CD14-positive monocyte (primary cell): ENCODE measurements at regions not wholly inside any gene's neighbourhood (a gene's known extent, or its start where the extent isn't known, plus 50 kb on each side); places are given as distances from the start of the nearest gene placed in this dataset. TPM values are rescaled to one million over a fixed set of nuclear protein-coding genes. Genes with fewer than 3 reads are reported as not detected.
"Not testable (repeated sequence)": the region's sequence is repeated elsewhere in the genome, so short reads cannot be mapped to it uniquely, and the experiment has no call there.

Experiments
- DNase-seq, 3 donors: peaks; one replicate each; pipeline ENCODE4 v3.0.0-alpha.2; 2011 to 2022
- H2AFZ ChIP-seq: 2 replicates; pipeline ENCODE4 v1.6.0; 2012; ENCODE audit warnings: mild to moderate bottlenecking, low read depth, low read length, inconsistent platforms; ENCODE audit not compliant: insufficient read depth, poor library complexity, severe bottlenecking
- H3K27ac ChIP-seq, 2 donors: 1 replicate in 1 of 2; 2 replicates in 1 of 2; pipeline ENCODE4 v1.5.1; 2012 to 2013; ENCODE audit warnings: low read length in 2 of 2, control low read depth in 1 of 2, inconsistent platforms in 1 of 2, low read depth in 1 of 2, mild to moderate bottlenecking in 1 of 2
- H3K27me3 ChIP-seq, 2 donors: one replicate each; pipeline versions ENCODE4 v1.6.0 to v1.6.1; 2011 to 2013; ENCODE audit warnings: low read length in 2 of 2; ENCODE audit not compliant: control insufficient read depth in 2 of 2, insufficient read depth in 2 of 2
- H3K36me3 ChIP-seq, 2 donors: replicated peaks in 1 of 2; 1 replicate in 1 of 2; 2 replicates in 1 of 2; pipeline versions ENCODE4 v1.5.1 to v1.6.1; 2012 to 2013; ENCODE audit warnings: low read length in 2 of 2, control low read depth in 1 of 2, inconsistent platforms in 1 of 2, mild to moderate bottlenecking in 1 of 2; ENCODE audit not compliant: insufficient read depth in 2 of 2, control insufficient read depth in 1 of 2
- H3K4me1 ChIP-seq, 2 donors: 1 replicate in 1 of 2; 2 replicates in 1 of 2; pipeline versions ENCODE4 v1.5.1 to v1.6.1; 2012 to 2013; ENCODE audit warnings: low read length in 2 of 2, control low read depth in 1 of 2, inconsistent platforms in 1 of 2, mild to moderate bottlenecking in 1 of 2, moderate library complexity in 1 of 2; ENCODE audit not compliant: insufficient read depth in 2 of 2, control insufficient read depth in 1 of 2
- H3K4me2 ChIP-seq: replicated peaks from 2 replicates; pipeline ENCODE3; 2012; ENCODE audit warnings: low read length, moderate library complexity, mild to moderate bottlenecking; ENCODE audit not compliant: poor library complexity, severe bottlenecking; ENCODE audit errors: extremely low read depth
- H3K4me3 ChIP-seq, 3 experiments: fragments of 200-600 bp in 1 of 3; sonication (generic) in 1 of 3; replicated peaks in 1 of 3; 1 replicate in 2 of 3; 2 replicates in 1 of 3; pipeline ENCODE4 v1.5.1; 2011 to 2013; ENCODE audit warnings: low read length in 3 of 3, mild to moderate bottlenecking in 3 of 3, control low read depth in 2 of 3, low read depth in 2 of 3, inconsistent platforms in 1 of 3, moderate library complexity in 1 of 3
- H3K79me2 ChIP-seq: 2 replicates; pipeline ENCODE4 v1.6.0; 2012; ENCODE audit warnings: mild to moderate bottlenecking, control low read depth, inconsistent platforms, low read length, moderate library complexity; ENCODE audit not compliant: insufficient read depth
- H3K9ac ChIP-seq: 2 replicates; pipeline ENCODE4 v1.6.0; 2017; ENCODE audit warnings: low read length, mild to moderate bottlenecking; ENCODE audit not compliant: insufficient read depth, poor library complexity, severe bottlenecking
- H3K9me3 ChIP-seq, 2 donors: replicated peaks in 1 of 2; 1 replicate in 1 of 2; 2 replicates in 1 of 2; pipeline versions ENCODE4 v1.5.1 to v1.6.1; 2012 to 2013; ENCODE audit warnings: low read length in 2 of 2, control low read depth in 1 of 2; ENCODE audit not compliant: control insufficient read depth in 1 of 2, insufficient read depth in 1 of 2
- H4K20me1 ChIP-seq: 2 replicates; pipeline ENCODE4 v1.6.0; 2012; ENCODE audit warnings: mild to moderate bottlenecking, low read length, control low read depth, moderate library complexity; ENCODE audit not compliant: insufficient read depth
- H3K27ac Mint-ChIP-seq, 7 donors: one replicate each; pipeline ENCODE4 v1.8.0; 2020; ENCODE audit warnings: mild to moderate bottlenecking in 7 of 7, mixed read lengths in 7 of 7, moderate library complexity in 6 of 7, inconsistent platforms in 2 of 7
- H3K27me3 Mint-ChIP-seq, 3 donors: one replicate each; pipeline ENCODE4 v1.8.0; 2021 to 2022; ENCODE audit warnings: low read depth in 3 of 3, mild to moderate bottlenecking in 3 of 3, mixed read lengths in 3 of 3, moderate library complexity in 3 of 3, inconsistent platforms in 1 of 3
- H3K36me3 Mint-ChIP-seq, 2 donors: one replicate each; pipeline ENCODE4 v1.8.0; 2020; ENCODE audit warnings: mixed read lengths in 2 of 2, inconsistent platforms in 1 of 2, mild to moderate bottlenecking in 1 of 2
- H3K4me1 Mint-ChIP-seq: one replicate; pipeline ENCODE4 v1.8.0; 2020; ENCODE audit warnings: mild to moderate bottlenecking, mixed read lengths
- H3K4me3 Mint-ChIP-seq, 2 donors: one replicate each; pipeline ENCODE4 v1.8.0; 2020; ENCODE audit warnings: mild to moderate bottlenecking in 2 of 2, mixed read lengths in 2 of 2, moderate library complexity in 1 of 2
- H3K9me3 Mint-ChIP-seq, 7 donors: one replicate each; pipeline ENCODE4 v1.8.0; 2020 to 2022; ENCODE audit warnings: mixed read lengths in 7 of 7, mild to moderate bottlenecking in 6 of 7, moderate library complexity in 6 of 7, inconsistent platforms in 2 of 7
- WGBS: methylation state at CpG from one replicate; pipeline ENCODE4 v1.1.5; 2013; ENCODE audit warnings: missing lambda C conversion rate; ENCODE audit not compliant: insufficient coverage; 5-methylcytosine and 5-hydroxymethylcytosine counted together
- intact Hi-C, 2 donors: fragments of 100-400 bp; cut with micrococcal nuclease; formaldehyde crosslinking; loops; one replicate each; pipeline versions ENCODE4 v1.15.0 to v1.15.1; 2023
- small RNA-seq: library from RNA; depleted of rRNA; stranded (forward); fragments of <200 nt; gene quantifications from one replicate; pipeline ENCODE3, GENCODE V24; 2012; ENCODE audit warnings: low read depth; ENCODE audit not compliant: insufficient read length

DNA sequence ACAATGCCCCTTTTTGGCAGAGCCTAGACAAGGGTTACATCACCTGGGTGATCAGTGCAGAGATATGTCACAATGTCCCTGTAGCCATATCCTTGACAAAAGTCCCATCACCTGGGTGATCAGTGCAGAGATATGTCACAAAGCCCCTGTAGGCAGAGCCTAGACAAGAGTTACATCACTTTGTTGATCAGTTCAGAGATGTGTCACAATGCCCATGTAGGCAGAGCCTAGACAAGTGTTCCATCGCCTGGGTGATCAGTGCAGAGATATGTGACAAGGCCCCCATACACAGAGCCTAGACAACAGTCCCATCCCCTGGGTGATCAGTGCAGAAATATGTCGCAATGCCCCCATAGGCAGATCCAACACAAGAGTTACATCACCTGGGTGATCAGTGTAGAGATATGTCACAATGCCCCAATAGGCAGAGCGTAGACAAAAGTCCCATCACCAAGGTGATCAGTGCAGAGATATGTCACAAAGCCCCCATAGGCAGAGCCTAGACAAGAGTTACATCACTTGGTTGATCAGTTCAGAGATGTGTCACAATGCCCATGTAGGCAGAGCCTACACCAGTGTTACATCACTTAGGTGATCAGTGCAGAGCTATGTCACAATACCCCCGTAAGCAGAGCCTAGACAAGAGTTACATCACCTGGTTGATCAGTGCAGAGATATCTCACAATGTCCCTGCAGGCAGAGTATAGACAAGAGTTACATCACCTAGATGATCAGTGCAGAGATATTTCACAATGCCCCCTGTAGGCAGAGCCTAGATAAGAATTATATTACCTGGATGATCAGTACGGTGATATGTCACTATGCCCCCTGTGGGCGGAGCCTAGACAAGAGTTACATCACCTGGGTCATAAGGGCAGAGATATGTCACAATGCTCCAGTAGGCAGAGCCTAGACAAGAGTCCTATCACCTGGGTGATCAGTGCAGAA is 137.6 kb upstream of the FRG2B start:
- H3K27me3 Mint-ChIP-seq, H2AFZ ChIP-seq, H3K9me3 ChIP-seq, H3K4me2 ChIP-seq, H3K27ac ChIP-seq, H3K36me3 ChIP-seq, intact Hi-C loops, H3K4me3 ChIP-seq, H3K9ac ChIP-seq, H4K20me1 ChIP-seq, H3K27ac Mint-ChIP-seq, H3K4me3 Mint-ChIP-seq, H3K36me3 Mint-ChIP-seq, H3K27me3 ChIP-seq, H3K4me1 ChIP-seq, H3K4me1 Mint-ChIP-seq, H3K79me2 ChIP-seq: not testable (repeated sequence)
- peaks cover 0 to 12% (median 4%) of the 10 kb centered on the region in 7 donors for H3K9me3 Mint-ChIP-seq
- peak in 1 of 3 donors; percentile 0 for DNase-seq
- WGBS: 86% methylated on average over 2 of the region's 6 CpGs

GRCh38 chr10:133763190-133763589 is 136.6 kb upstream of the FRG2B start:
- H3K4me3 Mint-ChIP-seq, H3K4me1 Mint-ChIP-seq, H4K20me1 ChIP-seq, intact Hi-C loops, H3K27me3 Mint-ChIP-seq, H3K36me3 ChIP-seq, H3K79me2 ChIP-seq, H3K4me1 ChIP-seq, H3K27ac Mint-ChIP-seq, H3K4me2 ChIP-seq, H3K36me3 Mint-ChIP-seq, DNase-seq, H3K4me3 ChIP-seq, H3K27ac ChIP-seq, H3K9me3 ChIP-seq, H3K27me3 ChIP-seq, H2AFZ ChIP-seq, H3K9ac ChIP-seq: not testable (repeated sequence)
- no CpG with 5 or more reads among the region's 3 CpGs for WGBS
- H3K9me3 Mint-ChIP-seq: peaks cover 0 to 12% (median 4%) of the 10 kb centered on the region in 7 donors

DNA sequence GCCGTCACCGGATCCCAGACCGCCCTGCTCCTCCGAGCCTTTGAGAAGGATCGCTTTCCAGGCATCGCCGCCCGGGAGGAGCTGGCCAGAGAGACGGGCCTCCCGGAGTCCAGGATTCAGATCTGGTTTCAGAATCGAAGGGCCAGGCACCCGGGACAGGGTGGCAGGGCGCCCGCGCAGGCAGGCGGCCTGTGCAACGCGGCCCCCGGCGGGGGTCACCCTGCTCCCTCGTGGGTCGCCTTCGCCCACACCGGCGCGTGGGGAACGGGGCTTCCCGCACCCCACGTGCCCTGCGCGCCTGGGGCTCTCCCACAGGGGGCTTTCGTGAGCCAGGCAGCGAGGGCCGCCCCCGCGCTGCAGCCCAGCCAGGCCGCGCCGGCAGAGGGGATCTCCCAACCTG is 127.0 kb upstream of the FRG2B start:
- not testable (repeated sequence) for H3K27me3 Mint-ChIP-seq

More for the DNA sequence above, 127.0 kb upstream of the FRG2B start:
- DNase-seq, H3K4me3 Mint-ChIP-seq, H3K4me3 ChIP-seq, H2AFZ ChIP-seq, H3K4me2 ChIP-seq, H3K36me3 ChIP-seq, H3K4me1 Mint-ChIP-seq, H3K27me3 ChIP-seq, H3K9me3 Mint-ChIP-seq, intact Hi-C loops, H3K9me3 ChIP-seq, H3K79me2 ChIP-seq, H3K27ac Mint-ChIP-seq, H4K20me1 ChIP-seq, H3K4me1 ChIP-seq, H3K27ac ChIP-seq, H3K9ac ChIP-seq, H3K36me3 Mint-ChIP-seq: not testable (repeated sequence)
- no CpG with 5 or more reads among the region's 39 CpGs for WGBS

Small RNAs in the stretch of these regions (small RNA-seq; reads per million reads assigned to genes)
- not detected for gene BX322534.1
